NK-92 (cell line): ENCODE measurements at regions not wholly inside any gene's neighbourhood (a gene's known extent, or its start where the extent isn't known, plus 50 kb on each side); places are given as distances from the start of the nearest gene placed in this dataset.
"Not testable (repeated sequence)": the region's sequence is repeated elsewhere in the genome, so short reads cannot be mapped to it uniquely, and the experiment has no call there.

Source experiments
- DNase-seq: peaks from one replicate; lab custom pipeline; 2025; ENCODE audit not compliant: unreplicated experiment; lab: John Stamatoyannopoulos, UW

- no peak for DNase-seq
Observed at GRCh38 chr2:7516484-7517063, 599.4 kb downstream of the RNF144A start.

- DNase-seq: no peak
Observed at GRCh38 chr2:7517088-7517487, 599.9 kb downstream of the RNF144A start.

- DNase-seq: no peak
Observed at GRCh38 chr2:7517851-7518250, 600.6 kb downstream of the RNF144A start.

GRCh38 chr2:7523481-7524120, 606.4 kb downstream of the RNF144A start:
- no peak for DNase-seq

GRCh38 chr2:7524195-7524594, 607.0 kb downstream of the RNF144A start:
- no peak for DNase-seq

GRCh38 chr2:7525746-7526145, 608.5 kb downstream of the RNF144A start:
- no peak for DNase-seq

GRCh38 chr2:7527165-7527722, 610.0 kb downstream of the RNF144A start:
- DNase-seq: no peak

GRCh38 chr2:7530001-7530400, 612.8 kb downstream of the RNF144A start:
- no peak for DNase-seq

GRCh38 chr2:7539077-7539476, 621.9 kb downstream of the RNF144A start:
- no peak for DNase-seq

GRCh38 chr2:7539760-7540159, 622.5 kb downstream of the RNF144A start:
- DNase-seq: no peak

GRCh38 chr2:7552825-7553570, 635.8 kb downstream of the RNF144A start:
- no peak for DNase-seq

- no peak for DNase-seq
Observed at GRCh38 chr2:7555260-7555659, 638.0 kb downstream of the RNF144A start.

GRCh38 chr2:7557376-7557775, 640.2 kb downstream of the RNF144A start:
- DNase-seq: no peak

GRCh38 chr2:7559791-7560190, 642.6 kb downstream of the RNF144A start:
- no peak for DNase-seq

- DNase-seq: no peak
Observed at GRCh38 chr2:7566382-7566881, 649.2 kb downstream of the RNF144A start.

GRCh38 chr2:7567116-7567515, 649.9 kb downstream of the RNF144A start:
- DNase-seq: not testable (repeated sequence)

- no peak for DNase-seq
Observed at GRCh38 chr2:7567646-7568045, 650.4 kb downstream of the RNF144A start.

- DNase-seq: no peak
Observed at GRCh38 chr2:7570247-7570646, 653.0 kb downstream of the RNF144A start.

GRCh38 chr2:7571701-7572100, 654.5 kb downstream of the RNF144A start:
- DNase-seq: no peak

- DNase-seq: no peak
Observed at GRCh38 chr2:7572450-7572849, 655.2 kb downstream of the RNF144A start.

GRCh38 chr2:7573166-7573825, 656.1 kb downstream of the RNF144A start:
- no peak for DNase-seq
